Keratinocyte (primary cell): ENCODE measurements at regions not wholly inside any gene's neighbourhood (a gene's known extent, or its start where the extent isn't known, plus 50 kb on each side); places are given as distances from the start of the nearest gene placed in this dataset.

Experiments used
- DNase-seq: peaks from one replicate; pipeline ENCODE4 v3.0.0-alpha.2; 2011; ENCODE audit warnings: low read depth, missing footprints, low spot score
- FAIRE-seq: peaks from 2 replicates; lab custom pipeline; 2011; peaks lifted over from hg19 to GRCh38; lab: Jason Lieb, UNC
- H2AFZ ChIP-seq: 2 replicates; pipeline ENCODE4 v1.6.0; 2012; ENCODE audit warnings: low read length, control low read depth, inconsistent platforms; ENCODE audit not compliant: control insufficient read depth
- H3K27ac ChIP-seq: 2 replicates; pipeline ENCODE4 v1.5.1; 2011; ENCODE audit warnings: low read length; ENCODE audit not compliant: control insufficient read depth, insufficient read depth
- H3K27me3 ChIP-seq: 3 replicates; pipeline ENCODE4 v1.6.0; 2011; ENCODE audit warnings: low read length; ENCODE audit not compliant: control insufficient read depth, insufficient read depth; ENCODE audit errors: extremely low read depth
- H3K36me3 ChIP-seq, 2 experiments: 2 replicates in 1 of 2; 3 replicates in 1 of 2; pipeline ENCODE4 v1.5.1; 2011; ENCODE audit warnings: low read length in 2 of 2, mild to moderate bottlenecking in 1 of 2; ENCODE audit not compliant: control insufficient read depth in 2 of 2, insufficient read depth in 2 of 2; ENCODE audit errors: extremely low read depth in 1 of 2
- H3K4me1 ChIP-seq: 3 replicates; pipeline ENCODE4 v1.5.1; 2011; ENCODE audit warnings: low read length; ENCODE audit not compliant: control insufficient read depth, insufficient read depth; ENCODE audit errors: extremely low read depth
- H3K4me2 ChIP-seq: 3 replicates; pipeline ENCODE4 v1.6.0; 2011; ENCODE audit warnings: low read depth, low read length; ENCODE audit not compliant: control insufficient read depth, insufficient read depth; ENCODE audit errors: extremely low read depth
- H3K4me3 ChIP-seq, 3 experiments: fragments of 200-600 bp in 1 of 3; sonication (generic) in 1 of 3; 2 replicates in 2 of 3; 3 replicates in 1 of 3; pipeline ENCODE4 v1.5.1; 2011 to 2016; ENCODE audit warnings: low read length in 3 of 3, mild to moderate bottlenecking in 3 of 3, control low read depth in 2 of 3, inconsistent platforms in 1 of 3, low read depth in 1 of 3, mixed read lengths in 1 of 3, mixed run types in 1 of 3, moderate library complexity in 1 of 3; ENCODE audit not compliant: control insufficient read depth in 2 of 3, insufficient read depth in 2 of 3; ENCODE audit errors: extremely low read depth in 1 of 3
- H3K79me2 ChIP-seq: 2 replicates; pipeline ENCODE4 v1.6.0; 2012; ENCODE audit warnings: low read length; ENCODE audit not compliant: control insufficient read depth, insufficient read depth
- H3K9ac ChIP-seq: 3 replicates; pipeline ENCODE4 v1.6.0; 2011; ENCODE audit warnings: low read length; ENCODE audit not compliant: control insufficient read depth, insufficient read depth; ENCODE audit errors: extremely low read depth
- H3K9me1 ChIP-seq: 3 replicates; pipeline ENCODE4 v1.6.0; 2011; ENCODE audit warnings: low read length; ENCODE audit not compliant: control insufficient read depth, insufficient read depth; ENCODE audit errors: extremely low read depth
- H3K9me3 ChIP-seq: 2 replicates; pipeline ENCODE4 v1.5.1; 2012; ENCODE audit warnings: low read depth, low read length; ENCODE audit not compliant: control insufficient read depth
- H4K20me1 ChIP-seq: 3 replicates; pipeline ENCODE4 v1.6.0; 2011; ENCODE audit warnings: low read length; ENCODE audit not compliant: control insufficient read depth, insufficient read depth; ENCODE audit errors: extremely low read depth
- EZH2 ChIP-seq: IDR thresholded peaks from one replicate; pipeline ENCODE4 v1.6.1; 2012; ENCODE audit warnings: inconsistent platforms, mild to moderate bottlenecking, low read length, moderate library complexity
- dilution Hi-C: fragments of 300-500 bp; cut with MboI; formaldehyde crosslinking; loops from one replicate; pipeline ENCODE4 v1.7.0; 2020; ENCODE audit warnings: low sequenced_read_pairs; ENCODE audit not compliant: extremely low pct_ligation_motif_present
- TF ChIP-seq, protein P1 (sequence below), 3 experiments: IDR thresholded peaks in 1 of 3; conservative IDR thresholded peaks in 1 of 3; optimal IDR thresholded peaks in 1 of 3; 2 replicates in 2 of 3; 3 replicates in 1 of 3; pipeline versions ENCODE3 to v1.5.1; 2011; ENCODE audit warnings: low read length in 3 of 3, mild to moderate bottlenecking in 3 of 3, moderate library complexity in 2 of 3, control low read depth in 1 of 3, inconsistent platforms in 1 of 3; ENCODE audit not compliant: insufficient read depth in 2 of 3; ENCODE audit errors: extremely low read depth in 1 of 3

DNA sequence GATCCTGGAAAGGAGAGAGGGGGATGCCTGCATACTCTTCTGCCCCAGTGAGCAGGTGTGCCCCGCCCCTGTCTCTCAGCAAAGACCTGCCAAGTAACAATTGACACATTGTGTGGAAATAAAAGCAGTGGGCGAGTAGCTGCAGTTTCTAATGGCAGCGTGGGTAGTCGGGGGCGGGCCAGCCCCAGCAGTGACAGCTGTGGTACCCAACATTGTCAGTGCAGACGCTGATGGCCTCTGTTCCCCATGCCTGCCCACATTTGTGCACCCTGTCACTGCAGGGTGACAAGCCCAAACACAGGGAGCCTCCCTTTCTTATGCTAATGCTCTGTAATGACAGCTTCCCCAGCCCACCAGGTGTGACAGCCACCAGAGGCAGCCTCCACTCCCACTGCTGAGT, 491.7 kb downstream of the DHX35 start:
- DNase-seq: no peak
- no peaks in the 10 kb centered on the region for H3K4me1 ChIP-seq
- H3K9ac ChIP-seq: no peak overlapping the region
- H2AFZ ChIP-seq: no peak overlapping the region
- H3K9me3 ChIP-seq: no peaks in the 10 kb centered on the region
- no peak for FAIRE-seq
- dilution Hi-C loops: no loop called here
- H3K4me3 ChIP-seq: no peak overlapping the region
- no peaks in the 10 kb centered on the region for H3K79me2 ChIP-seq
- H3K27ac ChIP-seq: no peak overlapping the region
- H3K9me1 ChIP-seq: no peaks in the 10 kb centered on the region
- no peak overlapping the region for H3K4me2 ChIP-seq
- H3K27me3 ChIP-seq: no peaks in the 10 kb centered on the region
- H4K20me1 ChIP-seq: no peaks in the 10 kb centered on the region
- H3K36me3 ChIP-seq: no peaks in the 10 kb centered on the region
- TF ChIP-seq, protein P1, sequence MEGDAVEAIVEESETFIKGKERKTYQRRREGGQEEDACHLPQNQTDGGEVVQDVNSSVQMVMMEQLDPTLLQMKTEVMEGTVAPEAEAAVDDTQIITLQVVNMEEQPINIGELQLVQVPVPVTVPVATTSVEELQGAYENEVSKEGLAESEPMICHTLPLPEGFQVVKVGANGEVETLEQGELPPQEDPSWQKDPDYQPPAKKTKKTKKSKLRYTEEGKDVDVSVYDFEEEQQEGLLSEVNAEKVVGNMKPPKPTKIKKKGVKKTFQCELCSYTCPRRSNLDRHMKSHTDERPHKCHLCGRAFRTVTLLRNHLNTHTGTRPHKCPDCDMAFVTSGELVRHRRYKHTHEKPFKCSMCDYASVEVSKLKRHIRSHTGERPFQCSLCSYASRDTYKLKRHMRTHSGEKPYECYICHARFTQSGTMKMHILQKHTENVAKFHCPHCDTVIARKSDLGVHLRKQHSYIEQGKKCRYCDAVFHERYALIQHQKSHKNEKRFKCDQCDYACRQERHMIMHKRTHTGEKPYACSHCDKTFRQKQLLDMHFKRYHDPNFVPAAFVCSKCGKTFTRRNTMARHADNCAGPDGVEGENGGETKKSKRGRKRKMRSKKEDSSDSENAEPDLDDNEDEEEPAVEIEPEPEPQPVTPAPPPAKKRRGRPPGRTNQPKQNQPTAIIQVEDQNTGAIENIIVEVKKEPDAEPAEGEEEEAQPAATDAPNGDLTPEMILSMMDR (optimal IDR thresholded peaks at IDR 0.05 in 1 of 3, IDR thresholded peaks at IDR 0.05 in 1 of 3, conservative IDR thresholded peaks at IDR 0.05 in 1 of 3; ENCODE audit: extremely low read depth in 1 of 3, insufficient read depth in 2 of 3, low read length in 3 of 3): no peak
- TF ChIP-seq EZH2: no peak

DNA sequence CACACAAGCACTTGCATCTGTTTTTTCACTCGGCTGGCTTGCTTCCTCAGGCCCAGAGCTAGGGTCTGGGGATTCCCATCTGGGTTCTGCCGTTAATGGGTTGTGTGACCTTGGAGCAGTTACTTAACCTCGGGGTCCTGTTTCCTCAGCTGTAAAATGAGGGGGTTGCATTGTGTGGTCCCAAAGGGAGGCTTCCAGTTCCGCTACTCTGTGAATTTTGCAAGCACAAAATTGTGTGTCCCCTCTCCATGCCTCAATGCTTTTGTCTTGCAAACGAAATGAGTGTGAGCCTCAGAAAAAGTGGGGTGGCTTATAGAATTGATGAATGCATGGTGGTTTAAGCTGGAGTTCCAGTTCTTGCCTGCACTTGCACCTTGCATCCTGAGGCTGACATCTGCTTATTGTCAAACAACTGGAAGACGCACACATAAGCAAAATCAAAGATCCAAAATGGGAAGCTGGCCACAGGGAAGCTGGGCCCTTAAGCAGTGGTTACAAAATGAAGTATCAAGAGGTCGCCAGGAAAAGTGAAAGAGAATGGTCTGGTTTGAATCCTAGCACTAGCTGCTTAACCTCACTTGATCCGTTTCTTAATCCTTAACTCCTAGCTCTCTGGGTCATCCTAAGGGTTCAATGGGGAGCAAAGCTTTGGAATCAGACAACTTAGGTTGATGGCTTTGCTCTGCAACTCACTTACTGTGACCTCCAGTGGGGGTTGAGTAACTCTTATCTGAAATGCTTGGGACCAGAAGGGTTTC, 490.6 kb downstream of the DHX35 start:
- H3K9ac ChIP-seq: no peak overlapping the region
- no peaks in the 10 kb centered on the region for H3K79me2 ChIP-seq
- H3K9me1 ChIP-seq: no peaks in the 10 kb centered on the region
- TF ChIP-seq EZH2: no peak
- TF ChIP-seq, protein P1 (optimal IDR thresholded peaks at IDR 0.05 in 1 of 3, IDR thresholded peaks at IDR 0.05 in 1 of 3, conservative IDR thresholded peaks at IDR 0.05 in 1 of 3; ENCODE audit: extremely low read depth in 1 of 3, insufficient read depth in 2 of 3, low read length in 3 of 3): no peak
- no peaks in the 10 kb centered on the region for H3K4me1 ChIP-seq
- no peaks in the 10 kb centered on the region for H4K20me1 ChIP-seq
- H3K4me3 ChIP-seq: no peak overlapping the region
- no peaks in the 10 kb centered on the region for H3K9me3 ChIP-seq
- no peaks in the 10 kb centered on the region for H3K36me3 ChIP-seq
- H2AFZ ChIP-seq: no peak overlapping the region
- H3K4me2 ChIP-seq: no peak overlapping the region
- no peak for FAIRE-seq
- H3K27ac ChIP-seq: no peak overlapping the region
- no peak for DNase-seq
- no peaks in the 10 kb centered on the region for H3K27me3 ChIP-seq
- dilution Hi-C loops: no loop called here
